SU-DHL-6 (cell line): ENCODE measurements at regions not wholly inside any gene's neighbourhood (a gene's known extent, or its start where the extent isn't known, plus 50 kb on each side); places are given as distances from the start of the nearest gene placed in this dataset.

Experiments
- H2AFZ ChIP-seq: fragments of 200-600 bp; sonication (generic); 2 replicates; pipeline ENCODE4 v1.6.1; 2014; ENCODE audit warnings: low read depth, mild to moderate bottlenecking, moderate library complexity, mixed read lengths, antibody characterized with exemption, low read length; ENCODE audit not compliant: severe bottlenecking
- H3F3A ChIP-seq: fragments of 200-600 bp; shearing (Covaris generic); 2 replicates; pipeline ENCODE4 v1.6.0; 2016; ENCODE audit warnings: antibody characterized with exemption, mild to moderate bottlenecking; ENCODE audit not compliant: insufficient read depth
- H3K27ac ChIP-seq: fragments of 200-600 bp; sonication (generic); 2 replicates; pipeline ENCODE4 v1.5.1; 2016; ENCODE audit warnings: low read depth, mild to moderate bottlenecking, low read length, moderate library complexity, mixed read lengths
- H3K27me3 ChIP-seq: fragments of 200-600 bp; sonication (generic), shearing (Covaris generic); 2 replicates; pipeline ENCODE4 v1.6.0; 2014; ENCODE audit warnings: mild to moderate bottlenecking, low read length
- H3K36me3 ChIP-seq: fragments of 200-600 bp; sonication (generic); 2 replicates; pipeline ENCODE4 v1.6.1; 2014; ENCODE audit warnings: mild to moderate bottlenecking, low read length, mixed read lengths
- H3K4me2 ChIP-seq: fragments of 300-600, 200-600 bp; shearing (Covaris generic), sonication (generic); 2 replicates; pipeline ENCODE4 v1.6.0; 2014; ENCODE audit warnings: low read length, low read depth, mild to moderate bottlenecking; ENCODE audit not compliant: poor library complexity, severe bottlenecking
- H3K4me3 ChIP-seq: fragments of 200-600 bp; sonication (generic); 2 replicates; pipeline ENCODE4 v1.5.1; 2014; ENCODE audit warnings: antibody characterized with exemption, low read length, mild to moderate bottlenecking, mixed read lengths; ENCODE audit not compliant: insufficient read depth, poor library complexity, severe bottlenecking
- H3K79me2 ChIP-seq: fragments of 200-600 bp; sonication (generic); 2 replicates; pipeline ENCODE4 v1.6.1; 2014; ENCODE audit warnings: mild to moderate bottlenecking, low read length, moderate library complexity; ENCODE audit not compliant: insufficient read depth
- H3K9ac ChIP-seq: fragments of 200-600 bp; sonication (generic); 2 replicates; pipeline ENCODE4 v1.7.0; 2014; ENCODE audit warnings: mild to moderate bottlenecking, low read length
- H3K9me2 ChIP-seq: fragments of 200-600 bp; sonication (generic); replicated peaks from 2 replicates; pipeline ENCODE4 v1.6.1; 2014; ENCODE audit warnings: low read length; ENCODE audit not compliant: insufficient read depth
- H3K9me3 ChIP-seq: fragments of 200-600 bp; sonication (generic); 2 replicates; pipeline ENCODE4 v1.6.1; 2014; ENCODE audit warnings: low read length, mixed read lengths; ENCODE audit not compliant: insufficient read depth
- H4K20me1 ChIP-seq: fragments of 200-600 bp; sonication (generic); 2 replicates; pipeline ENCODE4 v1.6.1; 2014; ENCODE audit warnings: low read depth, mild to moderate bottlenecking, antibody characterized with exemption, low read length, moderate library complexity, mixed read lengths
- CTCF ChIP-seq: fragments of 200-600 bp; sonication (generic); IDR thresholded peaks from one replicate; pipeline ENCODE4 v1.5.1; 2017; ENCODE audit warnings: antibody characterized with exemption, mild to moderate bottlenecking, low read length, moderate library complexity; ENCODE audit not compliant: insufficient read depth, poor library complexity, severe bottlenecking
- EZH2phosphoT487 ChIP-seq: fragments of 200-600 bp; sonication (generic), shearing (Covaris generic); conservative IDR thresholded peaks from 2 replicates; pipeline ENCODE4 v1.6.1; 2018; ENCODE audit warnings: mild to moderate bottlenecking, antibody characterized with exemption, low read length, moderate library complexity, mixed read lengths

GRCh38 chr18:2336690-2337392 is 234.5 kb downstream of the METTL4 start:
- TF ChIP-seq CTCF = no peak
- TF ChIP-seq EZH2phosphoT487 = no peak
- no peak overlapping the region for H2AFZ ChIP-seq
- no peak overlapping the region for H3K27ac ChIP-seq
- no peaks in the 10 kb centered on the region for H3K79me2 ChIP-seq
- no peaks in the 10 kb centered on the region for H3K36me3 ChIP-seq
- H3K4me3 ChIP-seq = no peak overlapping the region
- no peaks in the 10 kb centered on the region for H3K9me3 ChIP-seq
- no peaks in the 10 kb centered on the region for H3K9me2 ChIP-seq
- no peak overlapping the region for H3K9ac ChIP-seq
- H3K27me3 ChIP-seq = no peaks in the 10 kb centered on the region
- H4K20me1 ChIP-seq = no peaks in the 10 kb centered on the region
- H3K4me2 ChIP-seq = no peak overlapping the region
- no peaks in the 10 kb centered on the region for H3F3A ChIP-seq

DNA sequence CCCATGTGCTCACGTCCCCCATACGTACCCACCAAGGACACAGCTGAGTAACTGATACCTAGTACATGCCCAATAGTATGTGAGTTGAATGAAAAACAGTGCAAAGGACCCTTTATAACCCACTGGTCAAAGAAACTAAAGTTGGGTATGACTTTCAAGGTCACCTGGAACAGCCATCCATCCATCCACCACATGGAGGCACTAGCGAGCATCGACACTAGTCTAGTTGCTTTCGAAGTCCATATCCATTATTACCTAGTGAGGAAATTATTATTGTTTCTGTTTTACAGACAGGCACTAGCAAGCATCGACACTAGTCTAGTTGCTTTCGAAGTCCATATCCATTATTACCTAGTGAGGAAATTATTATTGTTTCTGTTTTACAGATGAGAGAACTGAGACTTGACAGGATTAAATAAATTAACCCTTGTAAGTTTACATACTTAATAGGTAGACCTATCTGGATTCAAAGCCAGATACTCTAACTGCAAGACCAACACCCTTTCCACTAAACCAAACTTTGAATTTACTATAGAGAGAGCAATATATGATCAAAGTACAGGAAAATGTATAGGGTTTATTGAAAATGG is 233.7 kb downstream of the METTL4 start:
- Histone ChIP-seq H3F3A (no peaks in the 10 kb centered on the region), H3K4me2 (no peak overlapping the region), H3K27me3 (no peaks in the 10 kb centered on the region), H3K36me3 (no peaks in the 10 kb centered on the region), H3K27ac (no peak overlapping the region), H3K9ac (no peak overlapping the region), H4K20me1 (no peaks in the 10 kb centered on the region), H3K4me3 (no peak overlapping the region), H3K9me3 (no peaks in the 10 kb centered on the region), H3K9me2 (no peaks in the 10 kb centered on the region), H2AFZ (no peak overlapping the region), H3K79me2 (no peaks in the 10 kb centered on the region)
- TF ChIP-seq EZH2phosphoT487 (no peak), CTCF (peak; percentile 59)

- Histone ChIP-seq H3K9me2 (no peaks in the 10 kb centered on the region), H3K4me3 (no peak overlapping the region), H3K79me2 (no peaks in the 10 kb centered on the region), H3K27ac (no peak overlapping the region), H3K27me3 (no peaks in the 10 kb centered on the region), H3K4me2 (no peak overlapping the region), H4K20me1 (no peaks in the 10 kb centered on the region), H3K9me3 (no peaks in the 10 kb centered on the region), H3K36me3 (no peaks in the 10 kb centered on the region), H3K9ac (no peak overlapping the region), H2AFZ (no peak overlapping the region), H3F3A (no peaks in the 10 kb centered on the region)
- TF ChIP-seq CTCF (no peak), EZH2phosphoT487 (no peak)
Observed at GRCh38 chr18:2338601-2339000, 232.7 kb downstream of the METTL4 start.
